ENCODE measurements at regions not wholly inside any gene's neighbourhood (a gene's known extent, or its start where the extent isn't known, plus 50 kb on each side); places are given as distances from the start of the nearest gene placed in this dataset.

DNA sequence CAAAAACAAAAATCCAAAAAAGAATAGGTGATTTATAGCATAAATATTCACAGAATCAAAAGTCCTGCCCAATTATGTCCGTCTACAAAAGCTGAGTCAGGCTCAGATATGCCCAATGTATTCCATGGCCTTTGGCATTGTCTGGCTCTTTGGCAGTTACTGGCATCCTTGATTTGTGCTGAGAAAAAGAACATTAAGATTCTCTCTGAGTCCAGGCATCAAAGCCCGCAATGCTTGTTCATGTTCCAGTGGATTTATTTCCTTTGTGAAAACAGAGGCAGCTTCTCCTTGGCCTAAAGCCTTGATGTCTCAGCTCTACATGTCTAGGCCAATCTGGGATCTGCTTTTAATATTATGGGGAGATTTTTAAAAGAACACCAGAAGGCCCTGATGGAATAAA lies 76.1 kb upstream of the SLC4A11 start:
- TF ChIP-seq, protein P1, sequence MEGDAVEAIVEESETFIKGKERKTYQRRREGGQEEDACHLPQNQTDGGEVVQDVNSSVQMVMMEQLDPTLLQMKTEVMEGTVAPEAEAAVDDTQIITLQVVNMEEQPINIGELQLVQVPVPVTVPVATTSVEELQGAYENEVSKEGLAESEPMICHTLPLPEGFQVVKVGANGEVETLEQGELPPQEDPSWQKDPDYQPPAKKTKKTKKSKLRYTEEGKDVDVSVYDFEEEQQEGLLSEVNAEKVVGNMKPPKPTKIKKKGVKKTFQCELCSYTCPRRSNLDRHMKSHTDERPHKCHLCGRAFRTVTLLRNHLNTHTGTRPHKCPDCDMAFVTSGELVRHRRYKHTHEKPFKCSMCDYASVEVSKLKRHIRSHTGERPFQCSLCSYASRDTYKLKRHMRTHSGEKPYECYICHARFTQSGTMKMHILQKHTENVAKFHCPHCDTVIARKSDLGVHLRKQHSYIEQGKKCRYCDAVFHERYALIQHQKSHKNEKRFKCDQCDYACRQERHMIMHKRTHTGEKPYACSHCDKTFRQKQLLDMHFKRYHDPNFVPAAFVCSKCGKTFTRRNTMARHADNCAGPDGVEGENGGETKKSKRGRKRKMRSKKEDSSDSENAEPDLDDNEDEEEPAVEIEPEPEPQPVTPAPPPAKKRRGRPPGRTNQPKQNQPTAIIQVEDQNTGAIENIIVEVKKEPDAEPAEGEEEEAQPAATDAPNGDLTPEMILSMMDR (IDR thresholded peaks at IDR 0.05) = no peak
- no peak for TF ChIP-seq POLR2A (IDR thresholded peaks at IDR 0.05)
- no peak for TF ChIP-seq POLR2AphosphoS5 (IDR thresholded peaks at IDR 0.05)
